ENCODE measurements at regions not wholly inside any gene's neighbourhood (a gene's known extent, or its start where the extent isn't known, plus 50 kb on each side); places are given as distances from the start of the nearest gene placed in this dataset.

DNA sequence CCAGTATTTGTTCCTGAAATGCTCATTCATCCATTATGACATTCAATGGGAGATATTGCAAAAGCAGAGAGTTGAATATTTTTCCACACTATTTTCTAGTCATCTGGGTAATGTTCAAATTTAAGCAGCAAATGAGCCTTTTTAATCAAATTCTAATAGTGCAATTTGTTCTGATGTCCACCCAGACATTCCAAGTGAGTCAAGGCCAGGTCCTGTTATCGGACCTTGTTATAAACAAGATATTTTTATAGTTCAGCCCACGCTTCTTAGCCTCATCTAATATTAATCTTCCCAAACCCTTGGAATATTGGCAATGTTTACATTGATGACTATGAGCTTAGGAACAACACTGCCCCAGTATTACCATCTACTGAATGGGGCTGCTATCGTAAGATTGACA, 500.1 kb upstream of the PHF14 start:
- Histone ChIP-seq H3K27ac (ENCODE audit: low read length) (no peak overlapping the region), H3K9me3 (ENCODE audit: insufficient read depth, low read length, severe bottlenecking) (no peaks in the 10 kb centered on the region), H4K20me1 (ENCODE audit: insufficient read depth, low read length) (no peaks in the 10 kb centered on the region), H3K79me2 (ENCODE audit: insufficient read depth, low read length) (no peaks in the 10 kb centered on the region), H2AFZ (ENCODE audit: low read depth, low read length) (no peak overlapping the region), H3K36me3 (ENCODE audit: insufficient read depth, low read length) (no peaks in the 10 kb centered on the region), H3K4me2 (ENCODE audit: insufficient read depth, low read length) (no peak overlapping the region), H3K4me3 (ENCODE audit: low read depth in 1 of 2, low read length in 2 of 2) (no peak overlapping the region), H3K4me1 (ENCODE audit: insufficient read depth, low read length) (no peaks in the 10 kb centered on the region), H3K27me3 (ENCODE audit: insufficient read depth, low read length, poor library complexity) (no peaks in the 10 kb centered on the region), H3K9ac (ENCODE audit: low read depth, low read length) (no peak overlapping the region)
- ATAC-seq (ENCODE audit: insufficient read depth, low read depth) (no peak), DNase-seq (no peak)
- TF ChIP-seq CTCF (IDR thresholded peaks at IDR 0.05; ENCODE audit: borderline replicate concordance, extremely low read depth, low read length, poor library complexity, severe bottlenecking) (no peak), EZH2 (IDR thresholded peaks at IDR 0.05; ENCODE audit: borderline replicate concordance, low read depth, low read length, severe bottlenecking) (no peak)

DNA sequence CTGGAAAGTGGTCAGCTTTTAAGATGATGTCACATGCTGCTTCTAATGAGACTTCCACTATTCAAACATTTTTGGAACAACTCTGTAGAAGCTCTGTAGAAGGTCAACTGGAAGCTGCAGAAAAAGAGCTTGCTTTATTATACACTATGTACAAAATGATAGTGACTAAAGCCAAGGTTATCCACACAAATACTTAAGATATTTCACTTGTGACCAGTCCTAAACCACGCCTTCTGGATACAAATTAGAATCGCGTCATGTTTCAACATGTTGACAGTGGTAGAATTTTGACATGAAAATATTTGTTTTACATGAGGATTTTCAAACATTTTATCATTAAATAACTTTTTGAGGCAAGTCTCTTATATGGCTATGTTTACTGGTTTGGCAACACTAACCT, 499.6 kb upstream of the PHF14 start:
- H3K4me1 ChIP-seq (ENCODE audit: insufficient read depth, low read length): no peaks in the 10 kb centered on the region
- DNase-seq (no peak), ATAC-seq (ENCODE audit: insufficient read depth, low read depth) (no peak)
- no peaks in the 10 kb centered on the region for H3K27me3 ChIP-seq (ENCODE audit: insufficient read depth, low read length, poor library complexity)
- no peak overlapping the region for H3K4me3 ChIP-seq (ENCODE audit: low read depth in 1 of 2, low read length in 2 of 2)
- no peaks in the 10 kb centered on the region for H3K36me3 ChIP-seq (ENCODE audit: insufficient read depth, low read length)
- no peak for TF ChIP-seq EZH2 (IDR thresholded peaks at IDR 0.05; ENCODE audit: borderline replicate concordance, low read depth, low read length, severe bottlenecking)
- no peak for TF ChIP-seq CTCF (IDR thresholded peaks at IDR 0.05; ENCODE audit: borderline replicate concordance, extremely low read depth, low read length, poor library complexity, severe bottlenecking)
- H3K27ac ChIP-seq (ENCODE audit: low read length): no peak overlapping the region
- no peaks in the 10 kb centered on the region for H3K9me3 ChIP-seq (ENCODE audit: insufficient read depth, low read length, severe bottlenecking)
- no peak overlapping the region for H3K9ac ChIP-seq (ENCODE audit: low read depth, low read length)
- no peaks in the 10 kb centered on the region for H3K79me2 ChIP-seq (ENCODE audit: insufficient read depth, low read length)
- H2AFZ ChIP-seq (ENCODE audit: low read depth, low read length): no peak overlapping the region
- no peak overlapping the region for H3K4me2 ChIP-seq (ENCODE audit: insufficient read depth, low read length)
- H4K20me1 ChIP-seq (ENCODE audit: insufficient read depth, low read length): no peaks in the 10 kb centered on the region

DNA sequence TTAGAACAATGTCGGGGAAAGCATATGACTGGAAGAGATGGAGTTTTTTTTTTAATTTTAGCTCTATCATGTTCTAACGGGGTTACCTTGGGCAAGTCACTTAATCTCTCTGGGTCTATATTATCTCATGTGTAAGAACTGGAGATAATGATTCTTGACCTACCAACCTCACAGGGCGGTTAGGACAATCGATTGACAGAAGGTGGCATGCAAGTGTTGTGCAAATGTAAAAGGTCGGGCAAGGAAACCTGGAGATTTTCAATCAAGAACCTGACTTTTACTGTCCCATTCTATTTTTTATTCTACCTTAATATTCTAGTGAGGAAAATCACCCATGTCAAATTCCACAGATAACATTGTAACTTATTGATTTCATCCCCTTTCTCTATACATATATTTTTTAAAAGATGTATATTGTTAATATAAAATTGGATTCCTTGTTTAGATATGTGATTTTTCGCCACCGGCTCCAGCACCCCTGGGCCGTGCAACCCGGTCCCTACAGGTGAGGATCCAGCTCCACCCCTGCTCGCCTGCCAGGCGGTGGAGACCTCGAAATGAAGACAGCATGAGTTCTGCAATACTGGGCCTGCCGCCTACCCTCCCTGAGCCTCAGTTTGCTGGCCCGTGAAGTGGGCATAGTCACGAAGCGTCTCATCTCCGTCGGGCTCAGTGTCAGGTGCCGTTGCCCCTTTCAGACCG, 497.6 kb upstream of the PHF14 start:
- Histone ChIP-seq H3K4me1 (ENCODE audit: insufficient read depth, low read length) (no peaks in the 10 kb centered on the region), H4K20me1 (ENCODE audit: insufficient read depth, low read length) (no peaks in the 10 kb centered on the region), H3K36me3 (ENCODE audit: insufficient read depth, low read length) (no peaks in the 10 kb centered on the region), H3K79me2 (ENCODE audit: insufficient read depth, low read length) (no peaks in the 10 kb centered on the region), H3K4me3 (ENCODE audit: low read depth in 1 of 2, low read length in 2 of 2) (no peak overlapping the region), H3K4me2 (ENCODE audit: insufficient read depth, low read length) (no peak overlapping the region), H3K9me3 (ENCODE audit: insufficient read depth, low read length, severe bottlenecking) (no peaks in the 10 kb centered on the region), H3K27me3 (ENCODE audit: insufficient read depth, low read length, poor library complexity) (no peaks in the 10 kb centered on the region), H3K27ac (ENCODE audit: low read length) (no peak overlapping the region), H2AFZ (ENCODE audit: low read depth, low read length) (no peak overlapping the region), H3K9ac (ENCODE audit: low read depth, low read length) (no peak overlapping the region)
- no peak for ATAC-seq (ENCODE audit: insufficient read depth, low read depth)
- TF ChIP-seq CTCF (IDR thresholded peaks at IDR 0.05; ENCODE audit: borderline replicate concordance, extremely low read depth, low read length, poor library complexity, severe bottlenecking) (no peak), EZH2 (IDR thresholded peaks at IDR 0.05; ENCODE audit: borderline replicate concordance, low read depth, low read length, severe bottlenecking) (no peak)
- DNase-seq: no peak
